ENCODE measurements at regions not wholly inside any gene's neighbourhood (a gene's known extent, or its start where the extent isn't known, plus 50 kb on each side); places are given as distances from the start of the nearest gene placed in this dataset.

DNA sequence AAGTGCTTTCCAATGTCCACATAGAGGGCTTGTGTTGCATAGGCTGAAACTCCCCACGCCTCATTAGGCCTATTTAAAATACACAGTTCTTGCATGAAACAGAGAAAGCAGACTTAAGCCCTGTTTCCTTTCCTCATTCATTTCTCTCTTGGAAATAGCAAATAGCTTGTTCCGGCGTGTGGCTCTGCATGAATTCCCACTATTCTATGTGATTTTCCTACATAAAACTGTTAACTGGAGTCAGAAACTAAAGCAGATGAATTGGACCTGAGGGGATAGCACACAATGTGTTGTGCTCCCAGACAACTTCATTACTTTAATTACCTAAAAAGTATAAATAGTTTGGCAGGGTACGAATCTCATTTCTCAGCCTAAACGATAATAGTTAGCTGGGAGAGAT is 981.5 kb downstream of the SORCS1 start:
- Histone ChIP-seq H3K36me3 (no peaks in the 10 kb centered on the region), H3K4me1 (no peaks in the 10 kb centered on the region), H3K4me3 (no peak overlapping the region), H3K27ac (no peak overlapping the region), H3K27me3 (no peaks in the 10 kb centered on the region), H3K9me3 (no peaks in the 10 kb centered on the region)
- no peak for DNase-seq
- 74% methylated on average over 5 of the region's 5 CpGs for WGBS (ENCODE audit: insufficient coverage, low coverage, low lambda C conversion rate, missing lambda C conversion rate)
- intact Hi-C loops (cut with DNase I): no loop called here
- ATAC-seq: no peak
- TF ChIP-seq, protein P1, sequence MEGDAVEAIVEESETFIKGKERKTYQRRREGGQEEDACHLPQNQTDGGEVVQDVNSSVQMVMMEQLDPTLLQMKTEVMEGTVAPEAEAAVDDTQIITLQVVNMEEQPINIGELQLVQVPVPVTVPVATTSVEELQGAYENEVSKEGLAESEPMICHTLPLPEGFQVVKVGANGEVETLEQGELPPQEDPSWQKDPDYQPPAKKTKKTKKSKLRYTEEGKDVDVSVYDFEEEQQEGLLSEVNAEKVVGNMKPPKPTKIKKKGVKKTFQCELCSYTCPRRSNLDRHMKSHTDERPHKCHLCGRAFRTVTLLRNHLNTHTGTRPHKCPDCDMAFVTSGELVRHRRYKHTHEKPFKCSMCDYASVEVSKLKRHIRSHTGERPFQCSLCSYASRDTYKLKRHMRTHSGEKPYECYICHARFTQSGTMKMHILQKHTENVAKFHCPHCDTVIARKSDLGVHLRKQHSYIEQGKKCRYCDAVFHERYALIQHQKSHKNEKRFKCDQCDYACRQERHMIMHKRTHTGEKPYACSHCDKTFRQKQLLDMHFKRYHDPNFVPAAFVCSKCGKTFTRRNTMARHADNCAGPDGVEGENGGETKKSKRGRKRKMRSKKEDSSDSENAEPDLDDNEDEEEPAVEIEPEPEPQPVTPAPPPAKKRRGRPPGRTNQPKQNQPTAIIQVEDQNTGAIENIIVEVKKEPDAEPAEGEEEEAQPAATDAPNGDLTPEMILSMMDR (IDR thresholded peaks at IDR 0.05): no peak
- TF ChIP-seq POLR2A (IDR thresholded peaks at IDR 0.05): no peak

DNA sequence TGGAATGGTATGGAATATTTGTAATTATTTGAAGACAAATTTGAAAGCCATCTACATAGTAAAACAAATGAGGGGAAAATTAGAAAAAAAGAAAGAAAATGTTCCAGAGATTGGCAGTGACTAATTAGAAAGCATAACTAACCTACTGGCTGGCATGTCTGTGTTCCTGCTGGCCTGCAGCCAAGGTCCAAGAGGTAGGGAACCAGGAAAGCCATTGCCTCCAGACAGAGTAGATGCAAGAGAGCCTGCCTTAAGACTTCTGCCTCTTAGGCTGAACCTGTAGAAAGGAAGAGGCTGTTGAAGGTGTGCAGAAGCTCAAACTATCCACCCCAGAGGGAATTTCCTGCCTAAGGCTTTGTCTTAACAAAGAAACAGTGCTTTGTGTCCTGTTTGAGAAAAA is 982.0 kb downstream of the SORCS1 start:
- no peaks in the 10 kb centered on the region for H3K4me1 ChIP-seq
- no peak overlapping the region for H3K4me3 ChIP-seq
- no peaks in the 10 kb centered on the region for H3K36me3 ChIP-seq
- no peak overlapping the region for H3K27ac ChIP-seq
- ATAC-seq (no peak), DNase-seq (peak in 2 of 3 donors; percentile 46 to 47)
- H3K27me3 ChIP-seq: no peaks in the 10 kb centered on the region
- intact Hi-C loops (cut with DNase I): no loop called here
- no peaks in the 10 kb centered on the region for H3K9me3 ChIP-seq
- TF ChIP-seq, protein P1 (IDR thresholded peaks at IDR 0.05): no peak
- TF ChIP-seq POLR2A (IDR thresholded peaks at IDR 0.05): no peak

DNA sequence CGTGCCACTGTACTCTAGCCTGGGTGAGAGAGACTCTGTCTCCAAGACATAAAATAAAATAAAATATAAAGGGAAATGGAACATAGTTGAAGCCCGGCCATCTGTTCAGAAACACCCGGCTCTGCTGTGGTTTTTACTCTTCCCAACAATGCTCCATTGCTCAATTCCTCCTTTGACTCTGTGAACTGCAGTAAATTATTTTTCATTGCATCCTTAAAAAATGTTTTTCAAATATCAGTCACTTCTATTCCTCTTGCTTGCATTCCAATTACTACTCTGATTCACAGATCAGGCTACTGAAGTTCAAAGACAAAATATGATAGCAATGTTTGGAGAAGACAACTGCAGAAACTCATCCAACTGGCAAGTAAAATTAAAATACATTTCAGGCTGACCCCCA is 983.0 kb downstream of the SORCS1 start:
- H3K27me3 ChIP-seq: no peaks in the 10 kb centered on the region
- H3K4me3 ChIP-seq: no peak overlapping the region
- no peak for ATAC-seq
- no peaks in the 10 kb centered on the region for H3K4me1 ChIP-seq
- H3K9me3 ChIP-seq: no peaks in the 10 kb centered on the region
- TF ChIP-seq, protein P1 (IDR thresholded peaks at IDR 0.05): no peak
- TF ChIP-seq POLR2A (IDR thresholded peaks at IDR 0.05): no peak
- no peak overlapping the region for H3K27ac ChIP-seq
- 56% methylated on average over 3 of the region's 3 CpGs for WGBS (ENCODE audit: insufficient coverage, low coverage, low lambda C conversion rate, missing lambda C conversion rate)
- intact Hi-C loops (cut with DNase I): no loop called here
- H3K36me3 ChIP-seq: no peaks in the 10 kb centered on the region
- no peak for DNase-seq

DNA sequence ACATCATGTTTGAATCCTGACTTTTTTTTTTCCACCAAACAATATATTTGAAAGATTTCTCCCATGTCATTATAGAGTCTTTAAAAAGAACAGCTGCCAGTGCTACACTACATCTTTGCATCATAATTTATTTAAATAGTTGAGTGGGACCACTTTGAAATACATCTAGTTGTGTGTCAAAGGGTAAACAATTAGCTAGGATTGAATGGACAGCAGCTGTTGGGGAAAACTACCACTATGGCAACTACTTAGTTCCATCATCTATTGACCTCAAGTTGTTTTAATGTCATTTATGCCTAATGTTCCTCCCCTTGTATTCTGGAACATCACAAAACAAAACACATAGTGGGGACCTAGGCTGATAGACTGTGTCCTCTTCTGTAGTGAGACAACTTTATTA is 985.1 kb downstream of the SORCS1 start:
- TF ChIP-seq, protein P1 (IDR thresholded peaks at IDR 0.05): no peak
- TF ChIP-seq POLR2A (IDR thresholded peaks at IDR 0.05): no peak
- Histone ChIP-seq H3K4me3 (no peak overlapping the region), H3K36me3 (no peaks in the 10 kb centered on the region), H3K27ac (no peak overlapping the region), H3K27me3 (no peaks in the 10 kb centered on the region), H3K4me1 (no peaks in the 10 kb centered on the region), H3K9me3 (no peaks in the 10 kb centered on the region)
- DNase-seq (no peak), ATAC-seq (no peak)
- intact Hi-C loops (cut with DNase I): loop anchor here in 1 of 2 donors (10.0 kb wide), 1 partner anchor 225 kb away; no protein-coding TSS in a partner anchor

DNA sequence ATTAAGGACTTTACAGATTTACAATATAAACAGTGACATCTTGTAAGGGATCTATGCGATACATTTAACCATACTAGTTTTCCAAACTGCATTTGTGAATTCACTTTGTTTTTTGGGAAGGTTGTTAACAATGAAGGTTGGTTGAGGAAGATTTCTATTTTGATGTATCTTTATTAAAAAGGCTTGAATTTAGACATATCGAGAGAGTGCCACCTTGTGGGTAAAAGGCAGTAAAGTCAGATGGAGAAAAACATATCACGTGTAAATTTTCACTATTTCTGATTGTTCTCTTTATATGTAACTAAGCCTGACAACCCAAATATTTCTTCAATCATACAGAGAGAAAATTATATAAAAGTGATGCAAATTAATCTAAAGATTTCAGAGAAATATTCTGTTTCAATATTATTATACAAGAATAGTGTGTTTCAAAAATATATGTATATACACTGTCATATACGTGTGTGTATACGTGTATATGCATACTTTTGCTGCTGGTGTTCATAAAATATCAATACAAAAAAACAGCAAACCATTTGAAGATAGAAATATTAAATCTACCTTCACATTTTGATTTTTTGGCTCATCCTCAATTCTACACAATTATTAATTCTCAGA is 988.6 kb downstream of the SORCS1 start:
- no peaks in the 10 kb centered on the region for H3K9me3 ChIP-seq
- TF ChIP-seq POLR2A (IDR thresholded peaks at IDR 0.05): no peak
- TF ChIP-seq, protein P1 (IDR thresholded peaks at IDR 0.05): peak; percentile 53 to 67 (median 62)
- H3K4me3 ChIP-seq: no peak overlapping the region
- no peaks in the 10 kb centered on the region for H3K27me3 ChIP-seq
- ATAC-seq (peak; percentile 54 to 74 (median 64)), DNase-seq (no peak)
- intact Hi-C loops (cut with DNase I): loop anchor here in 1 of 2 donors (10.0 kb wide), 1 partner anchor 221 kb away; no protein-coding TSS in a partner anchor
- H3K36me3 ChIP-seq: no peaks in the 10 kb centered on the region
- no peaks in the 10 kb centered on the region for H3K4me1 ChIP-seq
- H3K27ac ChIP-seq: no peak overlapping the region
- WGBS (ENCODE audit: insufficient coverage, low coverage, low lambda C conversion rate, missing lambda C conversion rate): 43% methylated on average over 5 of the region's 5 CpGs

All from right lobe of liver (tissue), 6 donors.